Pancreas (tissue), 10 donors: ENCODE measurements at regions not wholly inside any gene's neighbourhood (a gene's known extent, or its start where the extent isn't known, plus 50 kb on each side); places are given as distances from the start of the nearest gene placed in this dataset.

Experiments
- ATAC-seq, 4 donors: fragments of 200-7000 bp; cut with Tn5 transposase; one replicate each; pipeline versions ENCODE4 v1.8.0 to v1.9.1; 2020; ENCODE audit warnings: mild to moderate bottlenecking in 4 of 4, moderate library complexity in 4 of 4
- DNase-seq, 6 donors: peaks; one replicate each; pipeline ENCODE4 v3.0.0-alpha.2; 2020
- FAIRE-seq: peaks from 2 replicates; lab custom pipeline; 2012; peaks lifted over from hg19 to GRCh38; lab: Jason Lieb, UNC
- H3K27ac ChIP-seq, 4 donors: fragments of 200-600 bp; sonication (generic); 1 replicate in 3 of 4; 2 replicates in 1 of 4; pipeline versions ENCODE4 v1.5.0 to v1.8.0; 2020
- H3K27me3 ChIP-seq, 4 donors: fragments of 200-600 bp; one replicate each; pipeline ENCODE4 v1.8.0; 2021
- H3K36me3 ChIP-seq, 3 donors: fragments of 200-600 bp; sonication (generic) in 1 of 3; one replicate each; pipeline versions ENCODE4 v1.5.0 to v1.8.0; 2020 to 2021
- H3K4me1 ChIP-seq, 3 donors: fragments of 200-600 bp; one replicate each; pipeline ENCODE4 v1.8.0; 2021
- H3K4me3 ChIP-seq, 4 donors: fragments of 200-600 bp; sonication (generic) in 2 of 4; one replicate each; pipeline versions ENCODE4 v1.5.0 to v1.8.0; 2020 to 2021
- H3K9me3 ChIP-seq, 4 donors: fragments of 200-600 bp; one replicate each; pipeline ENCODE4 v1.8.0; 2021
- WGBS, 2 donors: extraction: QIAGEN DNeasy Blood & Tissue Kit; methylation state at CpG; one replicate each; pipeline ENCODE4 v1.1.7; 2013; 5-methylcytosine and 5-hydroxymethylcytosine counted together
- intact Hi-C, 3 donors: fragments of 100-400 bp; cut with DNase I; formaldehyde crosslinking; loops; one replicate each; pipeline versions ENCODE4 v1.11.1 to v1.14.2; 2022
- TF ChIP-seq, protein P1 (sequence below), 4 donors: fragments of 200-600 bp; sonication (generic) in 3 of 4; IDR thresholded peaks; one replicate each; pipeline versions ENCODE4 v1.5.0 to v1.8.0; 2021; ENCODE audit warnings: antibody characterized with exemption in 4 of 4
- donor health status: healthy with polysubstance abuse.
- donor health status: DM: no; HTN: no; CAD: no; lungs with moderate emphysema.
- donor health status: DM: no; HTN: no; CAD: no.
- donor health status: control.
- donor health status: control.
- donor health status: Bipolar disorder and iron deficiency.
- donor health status: DM: yes; HTN: yes; CAD: no.
- donor health status: DM: no; HTN: no; CAD: no.
- donor health status: DM: no; HTN: no; CAD: no.
- donor health status: DM: yes; HTN: yes; CAD: no.

DNA sequence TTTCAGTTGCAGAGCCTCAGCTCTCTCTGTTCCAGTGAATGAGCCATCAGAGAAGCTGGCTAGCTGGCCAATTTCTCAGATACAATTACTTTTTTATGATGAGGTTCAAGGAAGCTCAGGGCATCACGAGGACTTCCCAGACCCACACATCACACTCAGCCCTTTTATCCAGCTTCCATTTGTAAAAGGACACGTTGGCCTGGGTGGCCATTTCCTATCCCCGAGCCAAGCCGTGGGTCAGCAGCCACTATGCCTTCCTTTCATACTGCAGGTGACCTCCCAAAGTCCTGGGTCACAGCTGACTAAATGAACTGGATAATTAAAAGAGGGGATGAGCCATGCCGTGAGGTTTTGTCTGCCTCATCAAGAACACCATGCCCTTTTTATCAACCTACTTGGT is 236.9 kb upstream of the PPARGC1A start:
- DNase-seq (no peak), FAIRE-seq (no peak), ATAC-seq (no peak)
- Histone ChIP-seq H3K4me1 (no peaks in the 10 kb centered on the region), H3K4me3 (no peak overlapping the region), H3K27ac (no peak overlapping the region), H3K9me3 (no peaks in the 10 kb centered on the region), H3K27me3 (no peaks in the 10 kb centered on the region), H3K36me3 (no peaks in the 10 kb centered on the region)
- 60 to 71% methylated on average over 5 of the region's 5 CpGs for WGBS, 2 donors
- intact Hi-C loops, result no loop called here
- TF ChIP-seq, protein P1, sequence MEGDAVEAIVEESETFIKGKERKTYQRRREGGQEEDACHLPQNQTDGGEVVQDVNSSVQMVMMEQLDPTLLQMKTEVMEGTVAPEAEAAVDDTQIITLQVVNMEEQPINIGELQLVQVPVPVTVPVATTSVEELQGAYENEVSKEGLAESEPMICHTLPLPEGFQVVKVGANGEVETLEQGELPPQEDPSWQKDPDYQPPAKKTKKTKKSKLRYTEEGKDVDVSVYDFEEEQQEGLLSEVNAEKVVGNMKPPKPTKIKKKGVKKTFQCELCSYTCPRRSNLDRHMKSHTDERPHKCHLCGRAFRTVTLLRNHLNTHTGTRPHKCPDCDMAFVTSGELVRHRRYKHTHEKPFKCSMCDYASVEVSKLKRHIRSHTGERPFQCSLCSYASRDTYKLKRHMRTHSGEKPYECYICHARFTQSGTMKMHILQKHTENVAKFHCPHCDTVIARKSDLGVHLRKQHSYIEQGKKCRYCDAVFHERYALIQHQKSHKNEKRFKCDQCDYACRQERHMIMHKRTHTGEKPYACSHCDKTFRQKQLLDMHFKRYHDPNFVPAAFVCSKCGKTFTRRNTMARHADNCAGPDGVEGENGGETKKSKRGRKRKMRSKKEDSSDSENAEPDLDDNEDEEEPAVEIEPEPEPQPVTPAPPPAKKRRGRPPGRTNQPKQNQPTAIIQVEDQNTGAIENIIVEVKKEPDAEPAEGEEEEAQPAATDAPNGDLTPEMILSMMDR (IDR thresholded peaks at IDR 0.05), result no peak

DNA sequence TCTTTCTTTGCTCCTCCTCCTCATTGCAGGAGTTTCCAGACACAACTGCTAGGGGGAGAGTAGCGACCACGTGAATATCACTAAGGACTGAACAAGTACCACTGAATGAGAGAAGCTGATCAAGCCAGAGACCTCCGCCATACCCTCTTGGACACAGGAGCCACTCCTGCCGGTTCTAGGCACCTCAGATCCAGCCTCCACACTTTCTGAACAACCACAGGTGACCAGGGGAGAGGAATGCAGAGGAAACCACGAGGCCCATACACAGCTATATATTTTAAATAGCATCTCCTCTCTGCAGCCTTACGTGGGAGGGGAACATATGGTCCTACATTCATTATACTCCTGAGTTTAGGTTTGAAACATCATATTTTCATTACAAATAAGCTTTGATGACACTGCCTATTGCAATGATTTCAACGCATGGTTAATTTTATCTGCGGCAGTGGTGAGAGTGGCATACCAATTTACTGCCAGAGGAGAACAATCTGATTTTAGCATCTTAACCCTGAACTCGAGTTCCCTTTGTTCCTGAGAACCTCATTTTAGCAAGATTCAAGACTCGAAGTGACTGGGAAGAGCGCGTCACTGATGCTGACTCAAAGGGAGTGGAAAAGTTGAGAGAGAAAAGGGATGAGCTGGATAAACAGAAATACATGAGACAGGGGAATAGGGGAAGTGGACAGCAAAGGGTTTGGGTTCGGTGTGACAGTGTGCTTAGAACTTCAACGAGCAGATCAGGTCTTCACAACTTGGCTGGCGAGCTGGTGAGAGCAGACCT is 231.7 kb upstream of the PPARGC1A start:
- H3K36me3 ChIP-seq, result no peaks in the 10 kb centered on the region
- no peak overlapping the region for H3K4me3 ChIP-seq
- TF ChIP-seq, protein P1 (IDR thresholded peaks at IDR 0.05), result no peak
- DNase-seq, result no peak
- WGBS, 2 donors, result 62 to 78% methylated on average over 15 of the region's 15 CpGs
- intact Hi-C loops, result no loop called here
- no peak for FAIRE-seq
- no peaks in the 10 kb centered on the region for H3K4me1 ChIP-seq
- no peaks in the 10 kb centered on the region for H3K9me3 ChIP-seq
- H3K27me3 ChIP-seq, result no peaks in the 10 kb centered on the region
- H3K27ac ChIP-seq, result no peak overlapping the region
- no peak for ATAC-seq

DNA sequence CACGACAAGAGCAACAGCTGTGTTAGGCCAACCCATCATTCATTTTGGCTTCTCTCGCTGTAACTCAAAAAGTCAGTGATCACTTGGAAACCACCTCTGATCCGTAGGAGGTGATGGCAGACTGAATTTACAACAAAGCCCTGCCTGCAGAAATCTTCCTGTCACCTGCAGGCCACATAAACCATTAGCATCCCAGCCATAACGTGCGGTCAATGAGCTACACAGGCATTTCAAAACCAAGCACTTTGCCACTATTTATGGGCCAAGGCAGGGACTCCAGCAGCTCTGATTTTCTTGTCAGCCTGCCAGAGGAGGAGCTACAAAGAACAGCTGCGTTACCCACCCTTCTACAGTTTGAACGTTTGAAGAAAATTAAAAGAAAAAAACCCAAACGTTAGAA is 228.1 kb upstream of the PPARGC1A start:
- Histone ChIP-seq H3K4me1 (no peaks in the 10 kb centered on the region), H3K4me3 (no peak overlapping the region), H3K9me3 (no peaks in the 10 kb centered on the region), H3K27me3 (no peaks in the 10 kb centered on the region), H3K36me3 (no peaks in the 10 kb centered on the region), H3K27ac (no peak overlapping the region)
- DNase-seq (no peak), FAIRE-seq (no peak), ATAC-seq (no peak)
- TF ChIP-seq, protein P1 (IDR thresholded peaks at IDR 0.05), result no peak
- intact Hi-C loops, result no loop called here
- 56 to 59% methylated on average over 8 of the region's 8 CpGs for WGBS, 2 donors

DNA sequence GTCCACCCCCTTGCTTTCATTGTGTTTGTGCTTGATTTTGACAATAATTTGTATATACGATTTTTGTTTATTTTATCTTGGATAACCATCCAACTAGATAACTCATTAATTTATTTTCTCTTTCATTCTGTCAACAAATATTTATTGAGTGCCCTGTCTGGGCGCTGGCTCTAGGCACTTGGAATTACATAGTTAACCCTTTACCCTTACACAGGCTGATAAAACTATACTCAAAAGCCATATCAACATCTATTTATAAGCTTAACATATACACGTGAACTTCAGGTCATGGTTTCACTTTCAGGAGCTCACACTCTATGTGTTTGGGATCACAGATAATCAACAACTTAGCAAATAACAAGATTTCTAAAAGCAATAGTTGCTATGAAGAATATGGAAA is 226.3 kb upstream of the PPARGC1A start:
- no peak for DNase-seq
- H3K36me3 ChIP-seq, result no peaks in the 10 kb centered on the region
- no peak overlapping the region for H3K27ac ChIP-seq
- intact Hi-C loops, result no loop called here
- H3K27me3 ChIP-seq, result no peaks in the 10 kb centered on the region
- no peaks in the 10 kb centered on the region for H3K4me1 ChIP-seq
- WGBS, 2 donors, result 29 to 43% methylated on average over 3 of the region's 3 CpGs
- no peaks in the 10 kb centered on the region for H3K9me3 ChIP-seq
- ATAC-seq, result no peak
- H3K4me3 ChIP-seq, result no peak overlapping the region
- no peak for FAIRE-seq
- TF ChIP-seq, protein P1 (IDR thresholded peaks at IDR 0.05), result no peak

DNA sequence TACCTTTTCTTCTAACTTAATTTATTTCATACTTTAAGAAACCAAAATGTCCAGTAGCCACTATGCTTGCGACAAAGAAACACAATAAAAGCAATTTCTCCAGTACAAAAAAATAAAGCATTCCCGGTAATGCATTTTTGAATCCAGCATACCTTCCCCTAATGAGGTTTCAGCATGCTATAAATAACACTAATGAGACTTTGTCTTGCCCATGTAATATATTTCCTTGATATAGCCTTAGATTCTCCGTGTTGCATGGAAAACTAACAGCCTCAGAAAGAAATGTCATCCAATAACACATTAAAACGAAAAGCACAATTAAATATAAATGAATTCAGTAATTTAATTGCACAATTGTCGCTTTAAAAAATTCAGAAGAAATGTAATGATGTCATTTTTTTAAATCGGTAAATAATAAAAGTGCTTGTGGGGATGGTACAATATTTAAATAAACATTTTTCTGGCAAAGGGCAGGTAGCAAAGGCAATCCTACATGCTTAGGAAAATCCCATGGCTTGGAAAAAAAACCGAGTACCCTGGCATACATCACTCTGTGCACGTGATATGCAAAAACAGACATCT is 225.2 kb upstream of the PPARGC1A start:
- no peak overlapping the region for H3K27ac ChIP-seq
- no peak for FAIRE-seq
- ATAC-seq, result no peak
- no peaks in the 10 kb centered on the region for H3K36me3 ChIP-seq
- no peaks in the 10 kb centered on the region for H3K4me1 ChIP-seq
- no peaks in the 10 kb centered on the region for H3K27me3 ChIP-seq
- no peak overlapping the region for H3K4me3 ChIP-seq
- TF ChIP-seq, protein P1 (IDR thresholded peaks at IDR 0.05), result no peak
- WGBS, 2 donors, result 67 to 78% methylated on average over 8 of the region's 8 CpGs
- no peaks in the 10 kb centered on the region for H3K9me3 ChIP-seq
- intact Hi-C loops, result no loop called here
- DNase-seq, result no peak
